ENCODE measurements at regions not wholly inside any gene's neighbourhood (a gene's known extent, or its start where the extent isn't known, plus 50 kb on each side); places are given as distances from the start of the nearest gene placed in this dataset.

DNA sequence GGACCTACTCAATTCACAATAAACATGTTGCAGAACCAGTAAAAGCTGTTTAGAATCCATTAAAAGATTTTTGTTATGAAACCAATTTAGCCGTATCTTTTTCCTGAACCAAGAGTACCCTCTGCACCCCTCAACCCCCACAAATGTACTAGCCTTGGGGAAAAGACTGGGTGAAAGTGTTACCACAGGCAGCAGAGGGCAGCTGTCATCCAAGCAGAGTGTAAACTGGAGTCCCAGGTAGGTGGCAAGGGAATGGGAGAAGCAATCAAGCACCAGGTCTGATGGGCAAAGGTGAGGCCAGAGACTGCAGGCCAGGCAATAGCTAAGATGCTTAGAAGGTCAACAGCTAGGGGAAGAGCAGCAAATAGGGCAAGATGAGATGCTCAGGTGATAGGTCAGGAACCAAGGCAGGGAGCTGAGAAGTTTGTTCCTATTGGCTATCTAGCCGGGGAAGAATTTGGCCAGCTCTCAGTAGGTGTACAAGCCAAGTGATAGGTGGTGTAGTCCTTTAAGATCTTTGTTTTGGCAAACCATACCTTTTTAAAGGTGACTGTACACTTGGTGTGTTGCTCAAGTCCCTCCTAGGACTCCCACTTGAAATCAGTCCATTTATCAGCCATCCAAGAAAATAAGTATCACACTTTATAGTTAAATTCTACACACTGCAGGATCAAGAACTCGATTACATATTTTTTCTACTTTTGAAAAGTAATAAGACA lies 77.8 kb upstream of the CCDC112 start:
- DNase-seq, result no peak
- Histone ChIP-seq H2AFZ (ENCODE audit: low read length) (no peak overlapping the region), H3K79me2 (ENCODE audit: insufficient read depth, low read length) (no peaks in the 10 kb centered on the region), H4K5ac (ENCODE audit: insufficient read length, low read depth, low read length) (no peak overlapping the region), H3K56ac (ENCODE audit: insufficient read length, low read depth, low read length) (no peak overlapping the region), H3K18ac (ENCODE audit: insufficient read length, low read depth, low read length) (no peak overlapping the region), H3K4ac (ENCODE audit: low read depth, low read length) (no peak overlapping the region), H3K4me1 (ENCODE audit: insufficient read depth, low read length) (no peaks in the 10 kb centered on the region; the same call in 1 of the 2 replicates), H2BK12ac (ENCODE audit: insufficient read length, low read depth, low read length) (no peak overlapping the region), H4K91ac (ENCODE audit: insufficient read length, low read depth, low read length) (no peak overlapping the region), H3K4me2 (ENCODE audit: insufficient read depth, insufficient read length, low read length) (no peak overlapping the region), H2BK120ac (ENCODE audit: low read depth, low read length, poor library complexity, severe bottlenecking) (no peak overlapping the region), H3K79me1 (ENCODE audit: insufficient read depth, low read depth, low read length, poor library complexity, severe bottlenecking) (no peaks in the 10 kb centered on the region), H3K27ac (ENCODE audit: insufficient read length, low read depth, low read length) (no peak overlapping the region), H2AK5ac (ENCODE audit: insufficient read length, low read length) (no peak overlapping the region), H3K14ac (ENCODE audit: insufficient read depth, low read length) (no peak overlapping the region), H3K9me3 (ENCODE audit: control insufficient read depth, low read depth, low read length) (no peaks in the 10 kb centered on the region), H4K20me1 (ENCODE audit: control insufficient read depth, insufficient read depth, insufficient read length) (no peaks in the 10 kb centered on the region), H3K9ac (ENCODE audit: extremely low read depth, insufficient read length, low read length) (no peak overlapping the region), H3K27me3 (ENCODE audit: insufficient read depth, low read length) (no peaks in the 10 kb centered on the region), H3K23me2 (ENCODE audit: insufficient read length, low read depth, low read length, poor library complexity, severe bottlenecking) (no peaks in the 10 kb centered on the region), H4K8ac (replicated peaks; ENCODE audit: insufficient read length, low read depth, low read length) (no peak overlapping the region), H2BK5ac (ENCODE audit: insufficient read length, low read length) (no peak overlapping the region), H3K23ac (ENCODE audit: insufficient read length, low read depth, low read length) (no peak overlapping the region), H2BK20ac (ENCODE audit: low read depth, low read length, poor library complexity, severe bottlenecking) (no peak overlapping the region), H3T11ph (ENCODE audit: low read length) (no peak overlapping the region), H2BK15ac (ENCODE audit: low read depth, low read length) (no peak overlapping the region)
- Mint-ChIP-seq H3K9me3 (no peaks in the 10 kb centered on the region), H3K36me3 (ENCODE audit: insufficient read depth in 1 of 3, low read depth in 3 of 3) (no peaks in the 10 kb centered on the region), H3K4me3 (no peak overlapping the region), H3K27ac (no peak overlapping the region), H3K27me3 (ENCODE audit: low read depth) (no peaks in the 10 kb centered on the region), H3K4me1 (peaks cover 27 to 28% of the 10 kb centered on the region in 2 experiments)
- WGBS (ENCODE audit: extremely low coverage, insufficient read length, low lambda C conversion rate), result no CpG with 5 or more reads among the region's 3 CpGs
- TF ChIP-seq, protein P1, sequence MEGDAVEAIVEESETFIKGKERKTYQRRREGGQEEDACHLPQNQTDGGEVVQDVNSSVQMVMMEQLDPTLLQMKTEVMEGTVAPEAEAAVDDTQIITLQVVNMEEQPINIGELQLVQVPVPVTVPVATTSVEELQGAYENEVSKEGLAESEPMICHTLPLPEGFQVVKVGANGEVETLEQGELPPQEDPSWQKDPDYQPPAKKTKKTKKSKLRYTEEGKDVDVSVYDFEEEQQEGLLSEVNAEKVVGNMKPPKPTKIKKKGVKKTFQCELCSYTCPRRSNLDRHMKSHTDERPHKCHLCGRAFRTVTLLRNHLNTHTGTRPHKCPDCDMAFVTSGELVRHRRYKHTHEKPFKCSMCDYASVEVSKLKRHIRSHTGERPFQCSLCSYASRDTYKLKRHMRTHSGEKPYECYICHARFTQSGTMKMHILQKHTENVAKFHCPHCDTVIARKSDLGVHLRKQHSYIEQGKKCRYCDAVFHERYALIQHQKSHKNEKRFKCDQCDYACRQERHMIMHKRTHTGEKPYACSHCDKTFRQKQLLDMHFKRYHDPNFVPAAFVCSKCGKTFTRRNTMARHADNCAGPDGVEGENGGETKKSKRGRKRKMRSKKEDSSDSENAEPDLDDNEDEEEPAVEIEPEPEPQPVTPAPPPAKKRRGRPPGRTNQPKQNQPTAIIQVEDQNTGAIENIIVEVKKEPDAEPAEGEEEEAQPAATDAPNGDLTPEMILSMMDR (conservative IDR thresholded peaks at IDR 0.05), result peak; percentile 26; the same call in 2 of the 3 replicates
